ENCODE measurements at regions not wholly inside any gene's neighbourhood (a gene's known extent, or its start where the extent isn't known, plus 50 kb on each side); places are given as distances from the start of the nearest gene placed in this dataset.

- TF ChIP-seq CTCF (IDR thresholded peaks at IDR 0.05; ENCODE audit: low read depth, low read length, poor library complexity, severe bottlenecking) (no peak), EZH2phosphoT487 (IDR thresholded peaks at IDR 0.05; ENCODE audit: borderline replicate concordance, low read length) (no peak)
- Histone ChIP-seq H4K20me1 (ENCODE audit: control insufficient read depth, insufficient read depth, low read depth, low read length) (no peaks in the 10 kb centered on the region), H3K4me1 (ENCODE audit: control insufficient read depth, low read length) (no peaks in the 10 kb centered on the region), H3F3A (ENCODE audit: control insufficient read depth, insufficient read depth) (no peaks in the 10 kb centered on the region), H3K79me2 (ENCODE audit: control insufficient read depth, low read length) (no peaks in the 10 kb centered on the region), H3K4me2 (ENCODE audit: low read length) (no peak overlapping the region), H3K36me3 (ENCODE audit: control insufficient read depth, low read length) (no peaks in the 10 kb centered on the region), H3K9me3 (ENCODE audit: control insufficient read depth, insufficient read depth, low read length) (no peaks in the 10 kb centered on the region), H3K27ac (ENCODE audit: low read depth, low read length) (no peak overlapping the region), H3K9me2 (replicated peaks; ENCODE audit: control insufficient read depth, low read length) (no peaks in the 10 kb centered on the region), H3K4me3 (ENCODE audit: low read length) (no peak overlapping the region), H3K27me3 (ENCODE audit: control insufficient read depth, low read length) (no peaks in the 10 kb centered on the region)
These were observed 99.0 kb downstream of the ASB9 start for GRCh38 chrX:15170927-15171326.

- H3K4me3 ChIP-seq (ENCODE audit: low read length) = no peak overlapping the region
- H3K9me2 ChIP-seq (replicated peaks; ENCODE audit: control insufficient read depth, low read length) = no peaks in the 10 kb centered on the region
- H3K27me3 ChIP-seq (ENCODE audit: control insufficient read depth, low read length) = no peaks in the 10 kb centered on the region
- H3K4me2 ChIP-seq (ENCODE audit: low read length) = no peak overlapping the region
- no peaks in the 10 kb centered on the region for H3F3A ChIP-seq (ENCODE audit: control insufficient read depth, insufficient read depth)
- H3K36me3 ChIP-seq (ENCODE audit: control insufficient read depth, low read length) = no peaks in the 10 kb centered on the region
- H3K27ac ChIP-seq (ENCODE audit: low read depth, low read length) = no peak overlapping the region
- H3K79me2 ChIP-seq (ENCODE audit: control insufficient read depth, low read length) = no peaks in the 10 kb centered on the region
- no peaks in the 10 kb centered on the region for H4K20me1 ChIP-seq (ENCODE audit: control insufficient read depth, insufficient read depth, low read depth, low read length)
- no peaks in the 10 kb centered on the region for H3K9me3 ChIP-seq (ENCODE audit: control insufficient read depth, insufficient read depth, low read length)
- H3K4me1 ChIP-seq (ENCODE audit: control insufficient read depth, low read length) = no peaks in the 10 kb centered on the region
- TF ChIP-seq EZH2phosphoT487 (IDR thresholded peaks at IDR 0.05; ENCODE audit: borderline replicate concordance, low read length) = no peak
- TF ChIP-seq CTCF (IDR thresholded peaks at IDR 0.05; ENCODE audit: low read depth, low read length, poor library complexity, severe bottlenecking) = no peak
These were observed 102.1 kb downstream of the ASB9 start for GRCh38 chrX:15167826-15168225.

DNA sequence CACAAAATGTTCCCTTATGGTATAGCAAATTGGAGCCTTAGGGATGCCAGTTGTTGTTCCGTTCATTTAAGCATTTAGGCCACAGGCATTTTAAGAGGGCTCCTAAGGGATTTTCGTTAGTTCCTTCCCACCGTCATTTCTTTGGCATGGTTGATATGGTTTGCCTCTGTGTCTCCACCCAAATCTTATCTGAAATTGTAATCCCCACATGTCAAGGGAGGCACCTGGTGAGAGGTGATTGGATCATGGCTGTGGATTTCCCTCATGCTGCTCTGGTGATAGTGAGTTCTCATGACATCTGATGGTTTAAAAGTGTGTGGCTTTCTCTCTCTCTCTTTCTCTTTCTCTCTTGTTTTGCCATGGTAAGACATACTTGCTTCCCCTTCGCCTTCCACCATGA, 104.1 kb downstream of the ASB9 start:
- no peaks in the 10 kb centered on the region for H3K79me2 ChIP-seq (ENCODE audit: control insufficient read depth, low read length)
- H3K4me3 ChIP-seq (ENCODE audit: low read length) = no peak overlapping the region
- H3K27me3 ChIP-seq (ENCODE audit: control insufficient read depth, low read length) = no peaks in the 10 kb centered on the region
- no peaks in the 10 kb centered on the region for H3K36me3 ChIP-seq (ENCODE audit: control insufficient read depth, low read length)
- H3K27ac ChIP-seq (ENCODE audit: low read depth, low read length) = no peak overlapping the region
- H3K9me2 ChIP-seq (replicated peaks; ENCODE audit: control insufficient read depth, low read length) = no peaks in the 10 kb centered on the region
- H3K4me2 ChIP-seq (ENCODE audit: low read length) = no peak overlapping the region
- H3F3A ChIP-seq (ENCODE audit: control insufficient read depth, insufficient read depth) = no peaks in the 10 kb centered on the region
- H4K20me1 ChIP-seq (ENCODE audit: control insufficient read depth, insufficient read depth, low read depth, low read length) = no peaks in the 10 kb centered on the region
- H3K4me1 ChIP-seq (ENCODE audit: control insufficient read depth, low read length) = no peaks in the 10 kb centered on the region
- H3K9me3 ChIP-seq (ENCODE audit: control insufficient read depth, insufficient read depth, low read length) = no peaks in the 10 kb centered on the region
- TF ChIP-seq EZH2phosphoT487 (IDR thresholded peaks at IDR 0.05; ENCODE audit: borderline replicate concordance, low read length) = no peak
- no peak for TF ChIP-seq CTCF (IDR thresholded peaks at IDR 0.05; ENCODE audit: low read depth, low read length, poor library complexity, severe bottlenecking)

DNA sequence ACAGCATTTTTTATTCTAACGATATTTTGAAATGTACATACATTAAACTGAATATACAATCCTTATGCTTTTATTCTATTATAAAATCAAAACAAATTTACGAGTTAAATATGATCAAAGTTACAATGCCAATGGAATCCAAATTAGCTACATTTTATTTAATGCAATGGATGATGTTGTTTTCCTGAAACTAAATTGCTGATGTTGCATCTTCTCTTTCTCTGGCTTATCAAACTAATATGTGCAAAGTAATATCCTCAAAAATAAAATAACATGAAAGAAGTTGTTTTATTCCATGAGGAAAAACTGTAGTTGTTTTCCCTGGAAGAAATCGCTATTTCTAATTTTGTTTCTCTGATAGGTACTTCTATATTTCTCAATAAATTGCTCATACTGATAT, 106.8 kb downstream of the ASB9 start:
- Histone ChIP-seq H3K4me3 (ENCODE audit: low read length) (no peak overlapping the region), H3F3A (ENCODE audit: control insufficient read depth, insufficient read depth) (no peaks in the 10 kb centered on the region), H3K9me3 (ENCODE audit: control insufficient read depth, insufficient read depth, low read length) (no peaks in the 10 kb centered on the region), H3K9me2 (replicated peaks; ENCODE audit: control insufficient read depth, low read length) (no peaks in the 10 kb centered on the region), H3K27me3 (ENCODE audit: control insufficient read depth, low read length) (no peaks in the 10 kb centered on the region), H3K79me2 (ENCODE audit: control insufficient read depth, low read length) (no peaks in the 10 kb centered on the region), H4K20me1 (ENCODE audit: control insufficient read depth, insufficient read depth, low read depth, low read length) (no peaks in the 10 kb centered on the region), H3K27ac (ENCODE audit: low read depth, low read length) (no peak overlapping the region), H3K4me1 (ENCODE audit: control insufficient read depth, low read length) (no peaks in the 10 kb centered on the region), H3K36me3 (ENCODE audit: control insufficient read depth, low read length) (no peaks in the 10 kb centered on the region), H3K4me2 (ENCODE audit: low read length) (no peak overlapping the region)
- TF ChIP-seq EZH2phosphoT487 (IDR thresholded peaks at IDR 0.05; ENCODE audit: borderline replicate concordance, low read length) (no peak), CTCF (IDR thresholded peaks at IDR 0.05; ENCODE audit: low read depth, low read length, poor library complexity, severe bottlenecking) (no peak)
